Erythroblast (primary cell): ENCODE measurements at regions not wholly inside any gene's neighbourhood (a gene's known extent, or its start where the extent isn't known, plus 50 kb on each side); places are given as distances from the start of the nearest gene placed in this dataset.
"Not testable (repeated sequence)": the region's sequence is repeated elsewhere in the genome, so short reads cannot be mapped to it uniquely, and the experiment has no call there.

Experiments used
- DNase-seq, 2 experiments: peaks; one replicate each; lab custom pipeline; 2025; lab: John Stamatoyannopoulos, UW
- GATA1 ChIP-seq: IDR thresholded peaks from 2 replicates; pipeline ENCODE4 v1.6.1; 2011; ENCODE audit warnings: low read depth, mild to moderate bottlenecking, control low read depth, low read length, moderate library complexity
- POLR2A ChIP-seq: IDR thresholded peaks from 2 replicates; pipeline ENCODE4 v1.6.1; 2011; ENCODE audit warnings: mild to moderate bottlenecking, low read length

DNA sequence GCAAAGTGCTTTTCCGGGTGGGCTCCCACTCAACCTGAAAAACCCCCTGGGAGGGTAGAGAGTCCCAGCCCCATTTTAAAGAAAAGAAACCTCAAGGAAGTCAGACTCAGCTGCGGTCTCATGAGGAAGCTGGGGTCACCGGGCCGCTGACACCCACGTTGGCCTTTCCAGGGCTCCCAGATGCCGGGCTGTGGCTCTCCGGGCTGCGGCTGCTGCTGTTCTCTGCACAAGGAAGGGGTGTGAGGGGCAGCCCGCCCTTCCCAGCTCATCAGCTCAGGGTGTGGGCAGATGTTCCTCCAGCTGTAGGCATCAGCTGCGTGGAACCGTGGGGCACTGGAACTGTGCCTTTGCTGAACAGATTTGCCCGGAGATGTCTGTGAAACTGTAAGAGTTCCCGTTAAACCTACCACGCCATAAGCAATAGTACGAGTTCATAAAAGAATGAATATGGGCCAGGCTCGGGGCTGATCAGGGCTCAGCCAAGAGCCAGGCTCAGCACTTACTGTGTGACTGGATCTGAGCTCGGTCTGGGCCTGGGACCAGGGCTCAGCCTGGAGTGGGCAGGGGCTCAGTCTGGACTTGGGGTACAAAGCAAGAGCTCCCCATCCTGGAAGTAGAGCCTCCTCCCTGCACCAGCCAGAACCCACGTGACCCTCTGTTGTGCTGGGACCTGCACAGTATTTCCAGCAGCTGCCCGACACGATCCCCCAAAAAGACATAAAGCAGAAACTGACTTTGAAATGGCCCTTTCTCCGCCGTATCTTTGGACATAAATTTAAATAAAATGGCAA, 130.2 kb upstream of the PPP1R26 start:
- no peak for DNase-seq
- TF ChIP-seq GATA1 (no peak), POLR2A (no peak)

DNA sequence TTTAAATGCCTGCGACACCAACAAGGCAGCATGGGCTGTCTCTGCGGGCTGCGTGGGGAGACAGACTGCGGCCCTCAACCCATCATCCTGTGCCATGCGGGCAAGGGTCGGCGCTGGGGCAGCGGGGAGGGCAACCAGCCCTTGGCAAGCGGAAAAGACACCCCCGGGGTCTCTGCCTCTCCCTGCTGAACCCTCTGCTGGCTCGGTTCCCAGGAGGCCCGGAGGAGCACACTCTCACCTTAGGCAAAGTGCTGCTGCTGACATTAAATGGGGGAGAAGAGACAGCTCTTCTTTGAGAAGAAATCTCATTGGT, 129.6 kb upstream of the PPP1R26 start:
- no peak for DNase-seq
- TF ChIP-seq GATA1 (no peak), POLR2A (no peak)

DNA sequence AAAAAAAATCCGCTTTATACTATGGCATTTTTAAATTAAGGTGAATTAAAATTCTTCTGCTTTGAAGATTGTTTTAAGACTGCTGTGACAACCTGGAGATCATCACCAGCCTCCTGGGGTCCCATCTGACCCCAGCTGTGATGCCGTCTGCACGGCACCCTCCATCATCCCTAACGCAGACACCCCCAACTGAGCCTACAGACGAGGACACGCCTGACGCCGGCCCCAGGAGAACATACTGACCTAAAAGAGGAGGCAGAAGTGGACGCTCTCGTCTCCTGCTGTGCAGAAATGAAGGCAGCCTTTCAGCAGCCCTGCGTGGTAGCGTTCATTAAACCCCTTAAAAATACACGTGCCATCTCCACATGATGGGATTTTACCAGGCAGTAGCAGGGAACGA, 125.6 kb upstream of the PPP1R26 start:
- no peak for TF ChIP-seq POLR2A
- TF ChIP-seq GATA1, result no peak

DNA sequence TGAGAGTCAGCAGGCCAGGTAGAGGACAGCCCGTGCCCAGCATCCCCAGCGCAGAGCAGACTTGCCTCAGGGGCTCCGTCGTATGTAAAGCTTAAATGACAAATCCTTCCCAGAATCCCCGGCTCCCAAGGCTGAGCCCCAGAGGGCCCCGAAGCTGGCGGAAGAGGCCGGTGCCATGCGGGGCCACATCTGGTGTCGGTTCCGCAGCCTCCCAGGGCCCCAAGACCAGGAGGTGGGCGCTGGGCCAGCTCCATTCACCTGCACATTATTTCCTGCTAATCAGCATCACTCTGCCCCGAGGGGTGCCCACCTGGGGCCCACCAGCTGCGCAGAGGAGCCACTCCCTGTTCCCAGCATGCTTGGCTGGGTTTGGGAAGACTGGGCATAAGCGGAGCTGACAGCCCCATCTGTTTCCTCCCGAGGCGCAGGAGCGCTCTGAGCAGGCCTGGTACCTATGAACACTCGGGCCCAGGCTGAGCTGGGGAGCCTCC, 124.0 kb upstream of the PPP1R26 start:
- TF ChIP-seq GATA1 (no peak), POLR2A (no peak)

More for the DNA sequence above, 125.6 kb upstream of the PPP1R26 start:
- DNase-seq, result no peak

DNA sequence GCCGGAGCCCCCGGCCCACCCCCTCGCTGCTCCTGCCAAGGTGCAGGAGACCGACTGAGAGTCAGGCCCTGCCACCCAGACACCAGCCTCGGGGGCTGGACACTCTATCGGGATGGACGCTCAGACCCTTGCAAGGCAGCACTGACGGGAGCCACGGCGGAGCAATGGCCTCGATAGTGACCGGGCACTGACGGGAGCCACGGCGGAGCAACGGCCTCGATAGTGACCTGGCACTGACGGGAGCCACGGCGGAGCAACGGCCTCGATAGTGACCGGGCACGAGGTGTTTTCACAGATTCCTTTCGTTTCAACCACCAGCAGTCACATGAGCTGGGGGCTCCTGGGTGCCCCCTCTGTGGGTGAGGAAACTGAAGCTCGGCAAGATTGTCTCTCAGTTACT, 123.6 kb upstream of the PPP1R26 start:
- no peak for DNase-seq
- TF ChIP-seq POLR2A (no peak), GATA1 (no peak)

More for the DNA sequence above, 124.0 kb upstream of the PPP1R26 start:
- no peak for DNase-seq

DNA sequence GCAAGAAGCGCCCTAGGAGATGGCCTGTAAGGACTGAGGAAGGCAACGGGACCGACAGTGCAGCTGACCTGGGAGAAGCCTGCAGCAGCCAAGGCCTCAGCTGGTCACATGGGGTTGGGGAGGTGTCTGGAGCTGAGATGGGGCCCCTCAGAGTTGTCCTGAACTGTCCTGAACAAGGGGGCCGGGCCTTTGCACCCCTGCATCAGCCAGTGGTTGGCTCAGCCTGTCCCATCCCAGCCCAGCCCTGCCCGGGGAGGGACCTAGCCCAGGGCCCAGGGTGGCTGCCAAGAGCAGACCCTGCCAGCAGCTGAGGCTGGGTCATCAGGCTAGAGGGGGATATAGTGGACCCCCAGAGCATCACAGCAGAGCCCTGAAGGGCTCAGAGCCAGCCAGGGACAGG, 122.8 kb upstream of the PPP1R26 start:
- DNase-seq, result no peak
- TF ChIP-seq GATA1 (no peak), POLR2A (no peak)

DNA sequence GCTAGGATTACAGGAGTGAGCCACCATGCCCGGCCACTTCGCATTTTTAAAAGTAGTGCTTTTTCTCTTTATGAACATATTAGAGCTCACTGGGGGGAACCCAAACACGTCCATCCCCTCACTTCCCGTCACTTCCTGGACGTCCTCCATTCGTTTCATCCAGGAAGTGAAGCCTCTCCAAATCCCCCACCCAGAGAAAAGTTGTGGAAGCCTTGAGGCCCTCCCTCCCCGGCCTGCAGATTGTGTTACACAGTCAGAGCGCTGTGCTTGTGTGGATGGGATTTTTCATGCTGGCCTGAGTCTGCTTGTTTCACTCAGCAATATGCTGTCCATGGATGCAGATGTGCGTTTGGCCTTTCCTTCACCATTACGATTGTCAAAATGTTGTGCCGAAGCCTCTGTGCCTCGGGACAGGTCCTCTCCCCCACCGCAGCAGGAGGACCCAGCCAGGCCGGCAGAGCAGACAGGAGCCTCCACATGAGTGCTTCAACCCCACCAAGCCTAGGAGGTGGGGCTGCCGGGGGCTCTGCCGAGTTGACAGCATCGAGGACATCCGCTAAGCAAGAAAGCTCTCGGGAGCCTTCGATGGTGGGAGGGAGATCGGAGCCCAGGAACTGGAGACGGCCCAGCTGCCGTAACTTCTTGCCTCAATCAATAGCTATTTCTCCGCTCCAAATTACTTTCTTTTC, 121.6 kb upstream of the PPP1R26 start:
- TF ChIP-seq GATA1 (no peak), POLR2A (no peak)
- no peak for DNase-seq

DNA sequence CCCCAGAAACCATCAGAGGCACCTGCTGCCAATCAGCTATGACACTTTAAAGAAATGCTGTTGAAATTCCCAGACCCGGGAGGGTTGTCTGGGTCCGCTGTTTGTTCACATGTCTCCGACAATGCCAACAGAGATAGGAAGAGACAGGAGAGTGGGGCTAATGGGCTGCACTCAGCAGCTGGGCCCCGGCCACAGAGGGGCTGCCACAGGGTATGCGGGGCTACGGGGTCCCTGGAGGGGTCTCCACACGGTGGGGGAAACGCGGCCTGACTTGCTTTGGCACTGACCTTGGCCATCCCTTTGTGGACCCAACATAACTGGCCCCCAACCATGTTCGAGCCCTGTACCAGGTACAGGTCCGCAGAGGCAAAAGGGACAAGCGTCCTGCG, 121.0 kb upstream of the PPP1R26 start:
- TF ChIP-seq GATA1, result no peak
- TF ChIP-seq POLR2A, result no peak

DNA sequence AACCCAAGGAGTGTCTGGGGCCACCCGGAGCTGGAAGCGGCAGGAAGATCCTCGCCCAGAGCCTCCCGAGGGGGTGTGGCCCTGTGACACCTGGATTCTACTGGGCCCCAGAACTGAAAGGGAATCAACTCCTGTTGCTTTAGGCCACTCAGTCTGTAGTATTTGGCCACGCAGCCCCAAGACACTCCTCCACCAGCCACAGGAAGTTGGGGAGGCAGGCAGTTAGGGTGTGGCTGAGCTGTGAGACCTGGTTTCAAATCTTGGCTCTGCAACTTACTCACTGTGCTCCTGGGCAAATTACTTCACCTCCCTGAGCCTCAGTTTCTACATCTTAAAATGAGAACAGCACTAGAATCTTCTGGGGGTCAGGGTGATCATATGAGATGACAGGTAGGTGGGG, 119.8 kb upstream of the PPP1R26 start:
- DNase-seq, result no peak
- TF ChIP-seq GATA1 (no peak), POLR2A (no peak)

More for the DNA sequence above, 121.0 kb upstream of the PPP1R26 start:
- no peak for DNase-seq

DNA sequence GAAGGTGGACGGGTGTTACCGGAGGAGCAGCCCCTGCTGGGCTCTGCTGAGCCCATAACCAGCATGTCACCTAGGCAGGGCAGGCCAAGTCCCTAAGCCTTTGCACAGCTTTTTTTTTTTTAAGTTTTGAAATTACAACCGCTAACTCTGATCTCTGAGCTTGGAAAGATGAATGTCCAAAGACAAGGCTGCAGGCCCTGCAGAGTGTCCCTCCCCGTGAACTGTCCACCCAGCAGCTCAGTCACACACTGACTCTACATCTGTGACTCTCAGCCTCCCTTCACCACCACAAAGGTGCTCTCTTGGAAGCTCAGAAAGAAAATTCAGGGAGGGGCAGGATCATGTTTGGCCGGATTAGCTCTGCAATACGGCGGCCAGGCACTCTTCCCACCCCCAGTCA, 119.0 kb upstream of the PPP1R26 start:
- TF ChIP-seq POLR2A (no peak), GATA1 (no peak)
- no peak for DNase-seq

DNA sequence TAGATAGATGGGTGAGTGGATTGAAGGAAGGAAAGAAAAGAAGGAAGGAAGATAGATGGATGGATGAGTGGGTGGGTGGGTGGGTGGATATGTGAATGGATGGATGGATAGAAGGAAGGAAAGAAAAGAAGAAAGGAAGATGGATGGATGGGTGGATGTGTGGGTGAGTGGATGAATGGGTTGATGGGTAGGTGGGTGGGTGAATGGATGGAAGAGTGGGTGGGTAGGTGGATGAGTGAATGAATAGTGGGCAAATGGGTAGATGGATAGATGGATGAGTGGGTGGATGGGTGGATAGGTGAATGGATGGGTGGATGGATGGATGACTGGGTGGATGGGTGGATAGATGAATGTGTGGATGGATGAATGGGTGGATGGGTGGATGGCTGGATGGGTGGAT, 117.9 kb upstream of the PPP1R26 start:
- not testable (repeated sequence) for DNase-seq

DNA sequence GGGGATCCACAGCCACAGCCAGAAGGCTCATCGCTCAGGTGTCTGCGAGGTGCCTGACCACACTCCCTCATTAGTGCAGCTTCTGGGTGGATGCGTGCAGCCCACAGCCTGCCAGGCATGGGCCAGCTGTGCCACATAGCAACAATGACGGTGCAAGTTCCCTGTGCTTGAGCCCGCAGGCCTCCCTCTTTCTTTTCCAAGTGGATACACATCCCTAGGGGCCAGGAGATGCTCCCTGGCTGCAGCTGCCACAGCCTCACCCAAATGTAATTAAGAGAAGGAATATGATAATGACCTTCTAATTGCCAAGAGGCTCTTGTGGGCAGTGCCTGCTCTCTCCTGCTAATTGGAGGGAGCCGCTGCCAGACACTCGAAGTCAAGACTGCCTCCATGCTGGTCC, 116.0 kb upstream of the PPP1R26 start:
- no peak for TF ChIP-seq POLR2A
- TF ChIP-seq GATA1, result no peak

DNA sequence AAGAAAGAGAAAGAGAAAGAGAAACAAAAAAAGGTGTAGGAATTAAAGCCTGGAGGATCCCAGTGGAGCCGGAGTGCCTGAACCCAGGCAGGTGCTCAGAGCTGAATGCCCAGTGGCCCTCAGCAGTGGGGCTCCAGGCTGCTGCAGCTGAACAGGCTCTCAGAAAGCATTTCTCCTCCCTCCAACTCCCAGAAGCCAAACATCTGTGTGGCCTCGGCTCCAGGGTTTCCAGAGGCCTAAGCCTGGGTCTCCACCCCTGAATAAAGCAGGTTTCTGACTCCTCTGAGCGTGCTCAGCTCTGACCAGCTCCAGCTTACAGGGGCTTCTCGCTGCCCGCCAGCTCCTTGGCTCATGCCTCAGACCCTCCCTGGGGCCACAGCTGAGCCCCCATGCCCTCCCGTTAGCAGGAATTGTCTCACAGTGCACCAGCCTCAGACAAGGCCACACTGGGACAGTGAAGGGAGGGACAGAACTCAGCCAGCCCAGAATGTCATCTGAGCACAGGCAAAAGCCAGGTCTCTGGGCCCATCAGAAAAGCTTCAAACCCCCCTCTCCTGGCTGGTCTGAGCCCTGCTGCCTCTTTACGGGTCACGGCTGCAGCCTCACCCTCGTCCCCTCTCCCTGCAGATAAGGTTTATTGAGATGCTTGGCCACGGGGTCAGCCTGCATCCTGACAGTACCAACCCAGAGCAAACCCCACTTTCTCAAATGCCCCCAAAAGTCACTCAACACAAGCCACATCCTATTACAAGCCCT, 114.4 kb upstream of the PPP1R26 start:
- no peak for DNase-seq
- TF ChIP-seq GATA1, result no peak
- no peak for TF ChIP-seq POLR2A

More for the DNA sequence above, 116.0 kb upstream of the PPP1R26 start:
- no peak for DNase-seq

DNA sequence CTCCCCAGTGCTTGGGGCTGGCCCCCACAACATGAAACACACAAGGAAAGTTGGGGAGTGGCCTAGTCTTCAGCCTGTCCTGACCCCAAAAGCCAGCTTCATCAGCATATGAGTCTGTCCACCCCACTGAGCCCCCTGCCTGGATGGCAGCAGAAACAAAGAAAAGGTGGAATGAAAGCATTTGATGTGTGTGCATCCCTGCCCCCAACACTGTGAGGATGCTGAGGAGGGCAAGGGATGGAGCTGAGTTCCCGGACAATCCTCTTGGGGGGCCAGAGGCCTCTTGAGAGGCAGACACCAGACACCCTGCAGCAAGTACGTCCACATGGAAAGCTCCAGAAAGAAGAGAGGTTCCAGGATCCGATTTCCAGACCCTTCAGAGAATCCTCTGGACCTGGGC, 113.5 kb upstream of the PPP1R26 start:
- TF ChIP-seq POLR2A (no peak), GATA1 (no peak)
- no peak for DNase-seq
